Activated T-cell treated with anti-CD3 and anti-CD28 coated beads for 4 hours (primary cell): ENCODE measurements at regions not wholly inside any gene's neighbourhood (a gene's known extent, or its start where the extent isn't known, plus 50 kb on each side); places are given as distances from the start of the nearest gene placed in this dataset.
"Not testable (repeated sequence)": the region's sequence is repeated elsewhere in the genome, so short reads cannot be mapped to it uniquely, and the experiment has no call there.

ENCODE experiments used
- DNase-seq: peaks from one replicate; pipeline ENCODE4 v3.0.0-alpha.2; 2020

DNA sequence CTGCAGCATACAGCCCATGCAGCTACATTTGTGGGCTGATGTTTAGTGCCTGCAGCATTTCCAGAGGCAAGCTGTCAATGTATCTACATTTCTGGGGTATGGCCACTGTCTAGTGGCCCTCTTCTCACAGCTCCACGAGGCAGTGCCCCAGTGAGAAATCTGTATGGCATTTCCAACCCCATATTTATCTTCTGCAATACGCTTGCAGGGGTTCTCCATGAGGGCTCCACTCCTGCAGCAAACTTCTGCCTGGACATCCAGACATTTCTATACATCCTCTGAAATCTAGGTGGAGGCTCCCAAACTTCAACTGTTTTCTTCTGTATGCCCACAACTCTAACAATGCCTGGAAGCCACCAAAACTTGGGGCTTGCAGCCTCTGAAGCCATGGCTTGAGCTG is 502.3 kb downstream of the C6orf118 start:
- no peak for DNase-seq

DNA sequence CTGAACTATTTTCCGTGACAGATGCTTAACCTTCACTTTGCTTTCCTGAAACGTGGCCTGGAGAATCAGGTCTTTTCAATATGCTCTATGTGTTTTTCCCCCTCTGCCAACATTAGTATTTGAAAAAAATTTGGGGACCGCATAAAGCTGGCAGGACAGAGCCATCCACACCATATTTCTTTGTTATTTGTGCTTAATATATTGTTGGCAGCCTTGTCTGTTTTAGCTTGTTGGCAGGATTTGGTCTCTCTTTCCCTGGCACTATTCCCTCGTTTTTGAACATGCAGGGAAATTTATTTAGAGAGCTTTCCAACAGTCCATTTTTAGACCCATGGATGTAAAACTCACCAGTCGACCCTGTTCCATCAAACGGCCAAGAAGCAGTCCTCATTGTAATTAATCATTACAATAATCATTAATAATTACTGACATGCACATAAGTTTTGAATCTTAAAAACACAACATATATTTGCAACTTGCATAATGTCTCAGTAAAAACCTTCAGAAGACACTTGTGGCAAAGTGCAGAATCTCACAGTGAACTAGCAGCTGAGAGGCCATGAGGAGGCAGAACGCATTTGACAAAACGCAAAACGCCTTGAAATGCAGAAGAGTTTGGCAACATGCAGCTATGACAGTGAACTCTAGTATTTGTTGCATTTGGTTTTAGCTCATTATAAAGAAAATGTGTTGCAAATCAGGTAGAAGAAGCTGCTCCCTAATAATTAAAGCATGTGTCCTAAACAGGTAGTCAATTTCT is 514.2 kb downstream of the C6orf118 start:
- DNase-seq: no peak

DNA sequence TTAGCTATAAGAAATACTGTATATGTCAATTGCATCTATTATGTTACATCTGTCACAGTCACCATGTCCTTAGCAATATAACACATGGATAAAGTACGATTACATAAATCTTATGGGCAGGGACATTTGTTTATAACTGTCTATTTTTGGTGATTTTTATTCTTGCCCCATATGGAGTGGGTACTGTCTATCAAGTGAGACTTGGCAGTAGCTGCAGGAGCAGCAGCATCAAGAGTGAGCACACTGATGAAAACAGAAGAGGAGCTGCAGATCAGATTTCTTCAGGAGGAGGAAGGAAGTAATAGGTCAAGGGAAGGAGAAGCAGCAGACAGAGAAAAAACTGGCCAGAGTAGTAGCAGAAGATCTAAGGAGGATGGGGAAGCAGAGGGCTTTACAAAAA is 516.7 kb downstream of the C6orf118 start:
- DNase-seq: no peak

DNA sequence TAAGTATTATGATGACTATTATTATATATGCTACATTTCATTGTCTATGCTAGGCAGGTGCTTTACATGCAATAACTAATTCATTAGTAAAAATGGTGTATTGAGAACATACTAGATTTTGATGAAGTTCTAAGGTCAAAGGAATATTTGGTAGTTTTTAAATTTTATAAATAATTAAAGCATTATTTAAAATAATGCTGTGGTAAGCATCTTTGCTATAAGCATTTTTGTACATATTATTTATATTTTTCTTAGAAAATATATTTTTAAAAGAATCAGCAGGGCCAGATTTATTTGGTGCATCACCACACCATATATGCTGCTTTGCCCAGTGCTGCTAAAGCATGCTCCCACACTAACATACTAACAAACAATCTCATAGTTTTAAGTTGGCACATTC is 517.9 kb downstream of the C6orf118 start:
- DNase-seq: no peak

DNA sequence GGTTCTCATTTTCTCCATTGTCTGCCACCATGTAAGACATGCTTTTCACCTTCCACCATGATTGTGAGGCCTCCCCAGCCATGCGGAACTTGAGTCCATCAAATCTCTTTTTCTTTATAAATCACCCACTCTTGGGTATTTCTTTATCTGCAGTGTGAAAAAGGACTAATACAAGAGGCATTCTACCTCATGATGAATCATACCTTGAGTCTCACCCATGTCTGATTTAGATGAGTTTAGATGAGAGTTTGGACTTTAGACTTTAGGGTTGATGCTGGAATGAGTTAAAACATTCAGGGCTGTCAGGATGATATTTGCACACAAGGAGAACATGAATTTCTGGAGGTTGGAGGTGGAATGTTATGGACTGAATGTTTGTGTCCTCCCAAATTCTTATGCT is 545.6 kb downstream of the C6orf118 start:
- DNase-seq: no peak

DNA sequence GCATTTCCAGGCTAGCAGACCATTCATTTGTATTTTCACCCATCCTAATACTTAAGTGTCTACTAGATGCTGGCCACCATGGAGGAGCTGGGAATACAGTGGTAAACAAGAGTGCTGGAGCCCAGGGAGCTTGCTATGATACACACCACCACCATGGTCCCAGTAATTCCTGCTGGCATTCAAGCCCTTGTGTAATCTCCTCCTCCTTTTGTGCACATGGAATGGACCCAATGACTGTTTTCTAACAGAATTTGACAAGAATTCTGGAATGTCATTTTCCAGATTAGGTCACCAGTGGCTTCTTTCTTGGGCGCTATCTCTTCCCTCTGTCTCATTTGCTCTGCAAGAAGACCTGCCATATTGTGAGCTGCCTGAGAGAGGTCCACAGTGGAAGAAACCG is 552.0 kb downstream of the C6orf118 start:
- DNase-seq: no peak

DNA sequence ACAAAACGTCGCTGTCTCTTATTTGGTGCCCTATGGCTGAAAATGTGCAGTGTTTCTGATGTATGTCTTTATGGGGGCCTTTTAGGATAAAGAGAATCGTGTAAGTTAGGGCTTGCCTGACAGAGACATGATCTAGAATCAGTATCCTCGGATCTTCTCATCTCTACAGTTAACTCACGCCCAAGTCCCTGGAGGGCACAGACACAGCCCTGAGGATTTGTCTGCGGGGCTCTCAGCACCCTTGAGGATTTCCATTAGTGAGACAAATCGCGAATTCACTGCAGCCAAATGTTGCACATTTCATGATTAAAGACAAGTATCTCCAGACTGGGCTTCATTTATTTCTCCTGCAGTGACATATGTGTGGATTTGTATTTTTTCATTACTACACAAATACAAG is 552.7 kb downstream of the C6orf118 start:
- DNase-seq: no peak

DNA sequence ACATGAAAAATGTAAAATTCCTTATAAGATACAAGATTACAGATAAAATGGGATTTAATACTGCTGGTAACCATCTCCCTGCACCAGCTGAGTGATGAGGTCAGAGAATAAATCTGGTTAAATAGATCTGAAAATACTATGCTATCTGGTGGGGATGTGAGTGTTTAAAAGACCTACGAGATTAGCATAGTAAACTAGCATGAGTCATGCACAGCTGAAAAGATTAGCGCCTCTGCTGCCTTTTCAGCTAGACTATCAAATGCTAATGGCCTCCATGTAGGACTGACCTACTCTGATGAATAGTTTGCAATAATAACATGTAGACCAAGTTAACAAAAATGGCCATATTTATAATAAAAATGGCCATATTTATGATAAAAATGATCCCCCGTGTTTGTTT is 553.3 kb downstream of the C6orf118 start:
- DNase-seq: no peak

DNA sequence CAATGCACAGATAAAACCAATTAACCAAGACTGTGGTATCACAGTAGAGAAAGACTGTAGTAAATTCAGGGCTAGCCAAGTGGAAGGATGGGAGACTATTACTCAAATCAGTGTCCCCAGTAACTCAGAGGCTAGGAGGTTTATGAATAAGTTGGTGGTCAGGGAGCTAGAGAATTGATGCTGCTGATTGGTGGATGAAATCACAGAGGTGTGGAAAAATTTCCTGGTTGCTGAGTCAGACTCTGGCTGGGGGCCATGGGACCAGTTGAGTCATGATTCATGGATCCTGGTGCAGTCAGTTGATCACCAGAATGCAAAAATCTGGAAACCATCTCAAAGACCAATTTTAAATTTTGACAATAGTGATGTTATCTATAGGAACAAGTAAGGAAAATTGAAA is 555.9 kb downstream of the C6orf118 start:
- no peak for DNase-seq

DNA sequence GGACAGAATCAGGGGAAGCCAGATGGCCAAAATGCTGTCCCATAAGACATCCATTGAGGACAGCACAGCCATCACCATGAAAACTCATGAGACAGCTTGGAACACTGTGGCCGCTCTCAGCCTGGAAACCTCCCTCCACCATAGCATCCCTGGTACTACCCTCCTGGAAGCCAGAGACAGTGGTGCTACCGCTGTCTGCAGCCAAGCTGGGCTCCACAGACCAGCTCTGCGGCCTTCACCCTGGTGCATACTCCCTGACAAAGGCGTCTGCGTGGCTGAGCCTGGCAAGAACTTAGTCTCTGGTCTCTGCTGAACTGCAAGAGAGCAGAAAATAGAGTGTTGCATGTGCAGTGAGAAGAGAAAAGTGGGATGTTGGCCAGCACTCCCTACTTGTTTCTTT is 558.0 kb downstream of the C6orf118 start:
- no peak for DNase-seq

DNA sequence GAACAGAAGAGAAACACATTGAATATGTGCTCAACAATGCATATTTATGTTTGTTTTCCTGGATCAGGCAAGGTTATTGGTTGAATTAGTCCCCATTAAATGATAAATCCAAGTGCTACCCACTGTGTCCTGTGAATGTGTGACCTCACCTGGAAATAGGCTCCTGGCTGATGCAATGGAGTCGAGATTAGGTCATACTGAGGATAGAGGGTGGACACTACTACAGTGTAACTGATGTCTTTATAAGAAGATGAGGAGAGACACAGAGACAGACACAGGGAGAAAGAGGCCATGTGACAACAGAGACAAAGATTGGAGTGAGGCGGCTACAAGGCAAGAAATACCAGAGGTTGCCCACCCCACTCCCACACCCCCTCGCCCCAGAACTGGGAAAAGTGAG is 559.3 kb downstream of the C6orf118 start:
- no peak for DNase-seq

DNA sequence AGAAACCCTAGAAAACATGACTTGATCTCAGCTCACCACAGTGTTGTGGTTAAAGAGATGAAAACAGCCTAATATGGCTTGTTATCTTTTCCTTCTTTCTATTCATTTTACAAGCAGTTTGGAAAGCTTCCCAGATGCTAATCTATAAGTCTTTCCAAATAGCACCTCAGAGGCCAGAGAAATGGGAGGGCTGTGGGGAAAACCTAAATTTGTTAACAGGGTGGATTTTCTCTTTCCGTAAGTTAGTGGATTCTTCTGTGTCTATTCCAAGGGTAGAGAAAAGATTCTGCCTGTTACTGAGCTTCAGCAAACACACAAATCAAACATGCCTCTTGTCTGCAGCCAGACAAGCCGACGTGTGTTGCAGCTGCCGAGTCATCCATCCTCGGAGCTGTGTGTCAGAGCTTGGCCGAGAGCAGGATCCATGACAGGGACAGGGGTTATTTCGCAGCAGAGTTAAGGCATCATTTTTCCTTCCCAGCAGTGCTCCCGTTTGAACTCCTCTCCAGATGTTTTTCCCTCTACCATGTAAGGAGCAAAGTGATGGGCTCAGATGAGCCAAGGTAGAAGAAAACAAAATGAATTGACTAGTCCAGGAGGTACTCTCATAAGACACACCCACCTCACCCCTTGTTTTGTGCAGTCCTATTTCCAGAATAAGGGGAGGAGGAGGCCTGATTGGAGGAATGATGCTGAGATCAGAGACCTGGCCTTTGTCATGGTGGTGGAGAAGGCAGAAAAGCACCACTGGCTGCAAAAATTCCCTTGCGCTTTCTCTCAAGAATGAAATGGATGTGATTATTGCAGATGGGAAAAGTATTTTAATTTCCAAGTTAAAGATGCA is 560.0 kb downstream of the C6orf118 start:
- no peak for DNase-seq

DNA sequence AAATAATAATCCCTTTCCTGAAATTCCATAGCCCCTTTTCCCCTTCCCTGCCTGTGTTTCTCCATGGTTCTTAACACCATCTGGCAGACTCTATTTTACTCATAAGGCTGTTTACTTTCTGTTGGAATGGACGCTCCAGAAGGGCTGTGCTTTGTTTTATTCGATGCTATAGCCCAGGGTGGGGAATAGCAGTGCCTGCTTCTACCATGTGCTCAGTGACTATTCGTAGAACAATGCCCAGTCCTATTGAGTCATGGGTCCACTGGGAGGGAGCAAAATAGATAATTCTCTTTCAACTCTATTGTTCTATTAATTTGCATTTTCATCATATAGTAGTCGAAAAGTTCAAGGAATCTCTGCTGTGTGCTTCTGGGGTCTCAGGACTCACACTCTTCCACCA is 565.1 kb downstream of the C6orf118 start:
- DNase-seq: no peak

DNA sequence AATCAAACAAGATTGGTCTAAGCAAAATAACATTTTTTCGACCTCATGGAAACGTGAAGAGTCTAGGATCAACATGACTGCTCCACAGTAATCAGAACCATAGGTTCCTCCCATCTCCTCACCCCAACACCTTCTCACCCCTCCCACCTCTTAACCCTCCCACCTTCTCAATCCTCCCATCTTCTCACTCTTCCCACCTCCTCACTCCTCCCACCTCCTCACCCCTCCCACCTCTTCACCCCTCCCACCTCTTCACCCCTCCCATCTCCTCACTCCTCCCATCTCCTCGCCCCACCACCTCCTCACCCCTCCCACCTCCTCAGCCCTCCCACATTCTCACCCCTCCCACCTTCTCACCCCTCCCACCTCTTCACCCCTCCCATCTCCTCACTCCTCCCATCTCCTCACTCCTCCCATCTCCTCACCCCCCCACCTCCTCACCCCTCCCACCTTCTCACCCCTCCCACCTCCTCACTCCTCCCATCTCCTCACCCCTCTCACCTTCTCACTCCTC is 567.4 kb downstream of the C6orf118 start:
- no peak for DNase-seq

DNA sequence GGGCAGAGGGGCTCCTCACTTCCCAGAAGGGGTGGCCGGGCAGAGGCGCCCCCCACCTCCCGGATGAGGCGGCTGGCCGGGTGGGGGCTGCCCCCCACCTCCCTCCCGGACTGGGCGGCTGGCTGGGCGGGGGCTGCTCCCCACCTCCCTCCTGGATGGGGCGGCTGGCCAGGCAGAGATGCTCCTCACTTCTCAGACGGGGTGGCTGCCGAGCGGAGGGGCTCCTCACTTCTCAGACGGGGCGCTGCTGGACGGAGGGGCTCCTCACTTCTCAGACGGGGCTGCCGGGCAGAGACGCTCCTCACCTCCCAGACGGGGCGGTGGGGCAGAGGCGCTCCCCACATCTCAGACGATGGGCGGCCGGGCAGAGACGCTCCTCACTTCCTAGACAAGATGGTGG is 573.3 kb downstream of the C6orf118 start:
- DNase-seq: not testable (repeated sequence)

DNA sequence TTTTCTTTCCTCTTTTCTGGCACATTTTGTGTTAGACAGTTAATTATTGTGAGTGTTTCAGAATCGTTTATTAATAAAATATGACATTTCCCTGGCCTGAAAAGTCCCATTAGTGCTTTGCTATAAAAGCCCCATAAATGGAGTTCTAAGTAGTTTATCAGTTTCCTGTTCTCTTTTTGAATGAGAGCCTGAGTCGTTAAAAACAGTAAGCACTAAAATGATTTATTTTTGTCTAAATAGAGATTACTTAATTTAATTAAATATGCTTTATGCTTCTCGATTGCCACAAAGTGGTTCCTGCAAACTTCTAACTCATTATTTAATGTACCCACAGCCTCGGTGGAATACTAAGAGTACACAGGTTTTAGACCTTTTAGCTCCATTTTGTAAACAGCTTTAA is 577.9 kb downstream of the C6orf118 start:
- no peak for DNase-seq

DNA sequence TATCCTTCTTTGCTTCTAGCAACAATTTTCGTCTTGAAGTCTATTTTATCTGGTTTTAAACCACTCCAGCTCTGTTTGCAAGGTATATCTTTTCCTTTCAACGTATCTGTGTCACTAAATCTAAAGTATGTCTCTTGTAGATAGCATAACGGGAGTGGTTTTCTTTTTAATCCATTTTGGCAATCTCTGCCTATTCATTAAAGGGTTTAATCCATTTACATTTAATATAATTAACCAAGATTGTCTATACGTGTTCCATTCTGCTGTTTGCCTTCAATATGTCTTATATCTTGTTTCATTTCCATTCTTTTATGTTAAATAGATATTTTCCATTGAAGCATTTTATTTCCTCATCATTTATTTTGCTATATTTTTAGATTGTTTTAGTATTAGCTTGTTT is 587.9 kb downstream of the C6orf118 start:
- no peak for DNase-seq

DNA sequence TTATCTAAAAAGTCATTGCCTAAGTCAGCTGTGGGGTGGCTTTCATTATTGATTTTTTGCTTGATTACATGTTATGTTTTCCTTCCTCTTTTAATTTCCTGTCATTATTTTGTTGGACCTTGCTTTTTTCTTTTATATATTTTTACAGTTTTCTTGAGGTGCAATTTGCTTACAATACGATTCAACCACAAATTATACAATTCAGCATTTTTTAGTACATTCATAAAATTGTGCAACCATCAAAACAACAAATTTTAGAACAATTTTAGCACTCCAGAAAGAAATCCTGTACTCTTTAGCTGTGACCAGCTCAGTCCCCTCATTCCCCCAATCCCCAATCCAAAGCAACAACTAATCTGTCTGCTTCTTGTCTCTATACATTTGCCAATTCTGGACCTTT is 608.9 kb downstream of the C6orf118 start:
- no peak for DNase-seq

DNA sequence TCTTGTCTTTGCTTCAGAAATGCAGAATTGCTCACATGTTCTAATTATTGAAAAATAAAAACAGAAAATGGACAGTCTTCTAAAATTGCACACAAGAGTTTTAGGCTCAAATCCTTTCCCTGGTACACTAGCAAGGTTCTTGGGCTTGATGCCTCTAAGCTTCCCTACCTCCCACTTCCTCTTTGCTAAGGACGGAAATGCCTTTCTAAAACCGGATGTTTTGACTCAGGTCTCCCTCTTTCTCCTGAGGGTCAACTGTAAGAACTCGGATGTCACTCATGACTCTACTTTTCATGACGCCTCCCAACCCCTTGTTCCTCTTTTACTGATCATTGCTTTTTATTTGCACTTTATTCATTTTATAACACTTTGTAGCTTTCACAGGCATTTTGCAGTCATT is 613.5 kb downstream of the C6orf118 start:
- DNase-seq: no peak

DNA sequence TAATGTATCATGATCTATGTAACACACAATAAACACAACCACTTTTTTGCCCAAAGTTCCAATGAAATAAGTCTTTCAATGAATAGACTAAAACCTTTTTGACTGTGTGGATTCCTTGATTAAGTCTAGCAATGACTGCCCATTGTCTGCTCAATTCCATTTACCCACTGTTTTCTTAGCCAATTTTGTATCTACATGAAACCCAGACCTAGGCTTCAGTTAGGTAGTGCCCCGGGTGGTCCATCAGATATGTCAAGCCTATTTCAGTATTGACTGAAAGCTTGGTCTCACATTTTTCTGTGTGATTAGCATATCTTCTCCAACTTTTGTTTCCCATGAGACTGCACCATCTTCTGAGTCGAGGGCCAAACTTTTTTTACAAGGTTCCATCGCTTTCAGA is 615.0 kb downstream of the C6orf118 start:
- DNase-seq: no peak

DNA sequence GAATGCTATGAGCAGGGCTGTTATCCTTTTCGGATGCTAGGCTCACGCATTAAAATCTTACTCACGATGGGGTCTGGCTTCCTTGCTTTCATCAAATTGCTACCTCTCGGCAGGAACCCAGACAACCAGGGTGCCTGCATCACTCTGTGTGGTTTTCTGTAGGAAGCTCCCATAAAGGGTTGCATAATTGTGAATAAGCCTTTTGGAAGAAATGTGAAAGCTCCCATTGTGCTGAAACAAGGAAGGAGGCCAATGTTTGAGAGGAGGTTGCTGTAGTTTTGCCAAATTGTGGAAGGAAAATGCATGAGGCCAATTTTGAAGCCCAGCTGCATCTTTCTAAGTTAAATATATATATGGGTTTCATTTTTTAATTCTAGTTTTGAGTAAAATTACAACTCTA is 615.5 kb downstream of the C6orf118 start:
- DNase-seq: no peak

DNA sequence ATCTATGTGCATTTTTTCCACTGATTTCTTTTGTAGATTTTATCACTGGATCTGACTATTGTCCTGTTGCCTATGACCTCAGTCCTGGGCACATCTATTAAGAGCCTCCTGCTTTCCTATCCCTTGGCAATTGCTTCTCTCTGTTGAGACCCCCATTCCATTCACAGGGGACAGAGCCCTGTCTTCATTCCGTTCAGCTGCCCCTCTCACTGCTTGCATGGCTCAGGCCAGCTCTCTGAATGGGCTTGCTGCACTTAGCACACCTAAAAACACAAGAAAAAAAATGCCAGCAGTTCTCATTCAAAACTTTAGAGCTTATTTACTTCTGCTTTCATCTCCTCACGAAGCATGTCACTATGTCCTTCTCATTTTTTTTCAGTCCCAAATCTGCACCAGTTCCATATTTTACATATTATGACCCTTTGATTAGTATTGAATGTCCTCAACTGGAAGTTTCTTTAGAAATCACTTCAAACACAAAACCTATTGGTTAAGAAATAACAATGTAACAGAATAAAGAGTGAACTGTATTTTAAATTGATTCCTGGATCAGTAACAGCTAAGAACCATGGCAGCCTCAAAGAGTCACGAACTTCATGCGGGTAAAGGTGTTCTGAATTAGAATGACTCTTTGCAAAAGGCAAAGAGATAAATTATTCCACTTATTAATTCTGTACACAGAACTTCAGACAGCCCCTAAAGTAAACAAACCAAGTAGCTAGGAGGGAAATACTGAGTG is 616.5 kb downstream of the C6orf118 start:
- DNase-seq: no peak

DNA sequence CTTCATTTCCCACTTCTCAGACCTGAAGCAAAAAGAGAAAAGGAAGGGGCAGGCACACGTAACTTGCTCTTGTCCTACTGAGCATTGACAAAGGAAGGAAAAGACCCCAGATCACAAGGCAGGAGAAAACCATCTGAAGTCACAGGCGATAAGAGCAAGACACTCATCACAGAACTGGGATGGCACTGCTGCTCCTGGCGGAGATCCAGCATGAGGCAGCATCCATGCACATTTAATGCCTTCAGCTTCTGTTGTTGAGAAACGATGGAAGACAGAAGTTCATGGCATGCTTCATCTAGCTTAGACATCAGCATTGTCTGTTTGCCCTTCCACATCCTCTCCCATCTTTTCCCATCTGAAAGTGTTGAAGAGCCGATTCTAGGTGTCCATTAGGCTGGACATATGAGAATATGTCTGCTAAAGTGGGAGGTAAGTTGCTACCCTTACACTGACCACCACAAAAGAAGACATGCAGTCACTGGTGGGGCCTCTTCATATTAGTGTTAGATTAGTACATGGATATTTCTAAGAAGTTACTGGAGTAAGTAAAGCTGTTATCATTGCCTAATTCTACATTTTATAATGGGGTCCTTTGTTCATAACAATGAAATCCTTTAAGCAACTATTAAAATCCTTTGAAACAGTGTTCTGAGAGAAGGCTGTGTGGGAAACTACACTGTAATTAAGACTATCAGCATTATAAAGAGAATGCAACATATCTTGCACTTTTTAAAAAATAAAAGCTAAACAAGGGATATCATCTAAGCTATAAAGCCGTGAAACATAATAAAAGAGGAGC is 618.5 kb downstream of the C6orf118 start:
- no peak for DNase-seq
